ENCODE measurements at regions not wholly inside any gene's neighbourhood (a gene's known extent, or its start where the extent isn't known, plus 50 kb on each side); places are given as distances from the start of the nearest gene placed in this dataset.

DNA sequence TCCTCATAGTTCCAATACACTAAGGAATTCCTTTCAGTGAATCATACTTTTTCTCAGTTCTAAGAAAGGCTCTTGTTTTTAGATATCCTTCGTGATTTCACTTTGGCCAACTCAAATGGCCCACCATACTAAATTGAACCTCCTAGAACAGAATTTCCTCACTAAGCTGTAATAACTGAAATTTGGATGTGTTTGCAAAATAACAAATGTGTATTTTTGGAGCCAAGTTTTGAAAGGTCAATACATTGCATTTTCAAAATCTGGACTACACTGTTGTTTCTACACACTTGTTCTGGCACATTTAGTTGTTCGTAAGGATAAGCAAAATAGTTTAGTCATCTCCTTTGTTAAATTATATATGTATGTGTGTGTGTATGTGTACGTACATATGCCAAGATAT, 439.0 kb upstream of the STXBP6 start:
- no peak overlapping the region for H3K14ac ChIP-seq (ENCODE audit: low read length in 2 of 2)
- no peak overlapping the region for H2BK5ac ChIP-seq (ENCODE audit: low read depth, low read length, poor library complexity, severe bottlenecking)
- no peak overlapping the region for H3K4me3 ChIP-seq (ENCODE audit: insufficient read depth in 1 of 2, low read depth in 1 of 2, low read length in 2 of 2)
- H3K4me1 ChIP-seq (ENCODE audit: control insufficient read depth, insufficient read depth, low read depth, low read length) = no peaks in the 10 kb centered on the region
- H2AFZ ChIP-seq (ENCODE audit: low read depth, low read length) = no peak overlapping the region
- H4K8ac ChIP-seq (ENCODE audit: low read length) = no peak overlapping the region
- no peak for DNase-seq
- H3K27me3 ChIP-seq (ENCODE audit: control insufficient read depth in 1 of 2, insufficient read depth in 1 of 2, low read length in 2 of 2) = no peaks in the 10 kb centered on the region
- H4K91ac ChIP-seq (ENCODE audit: low read length) = no peak overlapping the region
- no peak overlapping the region for H2BK12ac ChIP-seq (ENCODE audit: low read length in 2 of 2)
- H3K27ac ChIP-seq (ENCODE audit: low read length, poor library complexity, severe bottlenecking) = no peak overlapping the region
- no peak overlapping the region for H3K18ac ChIP-seq (ENCODE audit: low read depth in 1 of 2, low read length in 2 of 2)
- whole genome bisulfite sequencing = no CpG with 5 or more reads among the region's 3 CpGs
- H3K23ac ChIP-seq (ENCODE audit: low read length in 2 of 2) = no peak overlapping the region
- no peaks in the 10 kb centered on the region for H3K36me3 ChIP-seq (ENCODE audit: control insufficient read depth in 1 of 2, insufficient read depth in 2 of 2, low read depth in 1 of 2, low read length in 2 of 2)
- no peak overlapping the region for H3K4ac ChIP-seq (ENCODE audit: low read depth in 1 of 2, low read length in 2 of 2)
- H2BK120ac ChIP-seq (ENCODE audit: low read depth, low read length) = no peak overlapping the region
- no peaks in the 10 kb centered on the region for H3K9me3 ChIP-seq (ENCODE audit: control insufficient read depth, low read length)
- H2BK15ac ChIP-seq (ENCODE audit: low read depth, poor library complexity, severe bottlenecking) = no peak overlapping the region
- no peaks in the 10 kb centered on the region for H3K79me1 ChIP-seq (replicated peaks; ENCODE audit: low read length, poor library complexity, severe bottlenecking)
- no peak overlapping the region for H3K4me2 ChIP-seq (ENCODE audit: low read length, poor library complexity, severe bottlenecking)
- no peak overlapping the region for H2AK5ac ChIP-seq (ENCODE audit: low read length, severe bottlenecking)
- H3K9ac ChIP-seq (ENCODE audit: low read length) = no peak overlapping the region

DNA sequence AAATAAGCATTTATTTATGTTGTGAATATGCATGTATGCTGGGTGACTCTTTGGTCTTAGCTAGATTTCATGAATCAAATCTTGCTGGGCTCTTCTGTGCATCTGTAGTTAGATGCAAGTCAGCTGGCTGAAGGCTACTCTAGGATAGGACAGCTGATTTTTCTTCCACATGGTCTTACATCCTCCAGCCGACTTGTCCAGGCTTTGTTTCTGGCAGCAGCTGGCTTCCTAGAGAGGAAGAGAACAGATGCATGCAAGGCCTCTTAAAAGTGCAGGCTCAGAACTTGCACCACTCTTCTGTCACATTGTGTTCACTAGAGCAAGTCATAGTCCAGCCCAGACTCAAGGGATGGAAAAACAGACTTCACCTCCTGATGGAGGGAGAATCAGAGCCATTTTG, 435.4 kb upstream of the STXBP6 start:
- Histone ChIP-seq H2BK12ac (ENCODE audit: low read length in 2 of 2) (no peak overlapping the region), H2BK120ac (ENCODE audit: low read depth, low read length) (no peak overlapping the region), H3K36me3 (ENCODE audit: control insufficient read depth in 1 of 2, insufficient read depth in 2 of 2, low read depth in 1 of 2, low read length in 2 of 2) (no peaks in the 10 kb centered on the region), H4K8ac (ENCODE audit: low read length) (no peak overlapping the region), H3K18ac (ENCODE audit: low read depth in 1 of 2, low read length in 2 of 2) (no peak overlapping the region), H3K4me3 (ENCODE audit: insufficient read depth in 1 of 2, low read depth in 1 of 2, low read length in 2 of 2) (no peak overlapping the region), H2BK5ac (ENCODE audit: low read depth, low read length, poor library complexity, severe bottlenecking) (no peak overlapping the region), H3K79me1 (replicated peaks; ENCODE audit: low read length, poor library complexity, severe bottlenecking) (no peaks in the 10 kb centered on the region), H3K9me3 (ENCODE audit: control insufficient read depth, low read length) (no peaks in the 10 kb centered on the region), H3K4me1 (ENCODE audit: control insufficient read depth, insufficient read depth, low read depth, low read length) (no peaks in the 10 kb centered on the region), H3K23ac (ENCODE audit: low read length in 2 of 2) (no peak overlapping the region), H3K27ac (ENCODE audit: low read length, poor library complexity, severe bottlenecking) (no peak overlapping the region), H3K9ac (ENCODE audit: low read length) (no peak overlapping the region), H3K4ac (ENCODE audit: low read depth in 1 of 2, low read length in 2 of 2) (no peak overlapping the region), H3K14ac (ENCODE audit: low read length in 2 of 2) (no peak overlapping the region), H2AK5ac (ENCODE audit: low read length, severe bottlenecking) (no peak overlapping the region), H3K27me3 (ENCODE audit: control insufficient read depth in 1 of 2, insufficient read depth in 1 of 2, low read length in 2 of 2) (no peaks in the 10 kb centered on the region), H3K4me2 (ENCODE audit: low read length, poor library complexity, severe bottlenecking) (no peak overlapping the region), H2AFZ (ENCODE audit: low read depth, low read length) (no peak overlapping the region), H2BK15ac (ENCODE audit: low read depth, poor library complexity, severe bottlenecking) (no peak overlapping the region), H4K91ac (ENCODE audit: low read length) (no peak overlapping the region)
- no peak for DNase-seq
- WGBS = 60% methylated on average over 1 of the region's 1 CpG

DNA sequence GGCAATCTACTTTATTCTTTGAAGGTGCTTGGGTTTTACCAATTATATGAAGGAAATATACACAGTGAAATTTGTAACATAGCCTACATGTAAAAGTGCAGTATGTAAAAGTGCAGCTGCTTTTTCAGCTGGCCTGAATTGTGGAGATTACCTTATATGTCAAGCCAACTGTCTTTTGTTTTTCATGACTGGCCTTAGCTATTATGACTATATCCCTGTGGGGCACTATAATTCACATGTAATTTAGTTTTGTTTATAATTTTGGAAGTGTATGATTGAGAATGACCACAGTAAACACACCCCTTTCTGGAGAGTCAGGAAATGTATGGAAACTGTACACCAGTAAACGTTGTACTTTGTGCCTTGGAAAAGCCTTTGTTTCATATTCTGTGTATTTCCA, 435.0 kb upstream of the STXBP6 start:
- H3K23ac ChIP-seq (ENCODE audit: low read length in 2 of 2) = no peak overlapping the region
- no peak overlapping the region for H3K4ac ChIP-seq (ENCODE audit: low read depth in 1 of 2, low read length in 2 of 2)
- H2BK5ac ChIP-seq (ENCODE audit: low read depth, low read length, poor library complexity, severe bottlenecking) = no peak overlapping the region
- no peak for DNase-seq
- H3K4me1 ChIP-seq (ENCODE audit: control insufficient read depth, insufficient read depth, low read depth, low read length) = no peaks in the 10 kb centered on the region
- H2BK120ac ChIP-seq (ENCODE audit: low read depth, low read length) = no peak overlapping the region
- no peak overlapping the region for H3K4me3 ChIP-seq (ENCODE audit: insufficient read depth in 1 of 2, low read depth in 1 of 2, low read length in 2 of 2)
- H3K18ac ChIP-seq (ENCODE audit: low read depth in 1 of 2, low read length in 2 of 2) = no peak overlapping the region
- H2BK15ac ChIP-seq (ENCODE audit: low read depth, poor library complexity, severe bottlenecking) = no peak overlapping the region
- no peak overlapping the region for H2AK5ac ChIP-seq (ENCODE audit: low read length, severe bottlenecking)
- no peaks in the 10 kb centered on the region for H3K79me1 ChIP-seq (replicated peaks; ENCODE audit: low read length, poor library complexity, severe bottlenecking)
- no peaks in the 10 kb centered on the region for H3K9me3 ChIP-seq (ENCODE audit: control insufficient read depth, low read length)
- H3K36me3 ChIP-seq (ENCODE audit: control insufficient read depth in 1 of 2, insufficient read depth in 2 of 2, low read depth in 1 of 2, low read length in 2 of 2) = no peaks in the 10 kb centered on the region
- H3K27ac ChIP-seq (ENCODE audit: low read length, poor library complexity, severe bottlenecking) = no peak overlapping the region
- H2BK12ac ChIP-seq (ENCODE audit: low read length in 2 of 2) = no peak overlapping the region
- no peak overlapping the region for H3K4me2 ChIP-seq (ENCODE audit: low read length, poor library complexity, severe bottlenecking)
- no CpG with 5 or more reads among the region's 1 CpG for WGBS
- no peak overlapping the region for H4K91ac ChIP-seq (ENCODE audit: low read length)
- no peaks in the 10 kb centered on the region for H3K27me3 ChIP-seq (ENCODE audit: control insufficient read depth in 1 of 2, insufficient read depth in 1 of 2, low read length in 2 of 2)
- H2AFZ ChIP-seq (ENCODE audit: low read depth, low read length) = no peak overlapping the region
- no peak overlapping the region for H3K14ac ChIP-seq (ENCODE audit: low read length in 2 of 2)
- no peak overlapping the region for H3K9ac ChIP-seq (ENCODE audit: low read length)
- H4K8ac ChIP-seq (ENCODE audit: low read length) = no peak overlapping the region

DNA sequence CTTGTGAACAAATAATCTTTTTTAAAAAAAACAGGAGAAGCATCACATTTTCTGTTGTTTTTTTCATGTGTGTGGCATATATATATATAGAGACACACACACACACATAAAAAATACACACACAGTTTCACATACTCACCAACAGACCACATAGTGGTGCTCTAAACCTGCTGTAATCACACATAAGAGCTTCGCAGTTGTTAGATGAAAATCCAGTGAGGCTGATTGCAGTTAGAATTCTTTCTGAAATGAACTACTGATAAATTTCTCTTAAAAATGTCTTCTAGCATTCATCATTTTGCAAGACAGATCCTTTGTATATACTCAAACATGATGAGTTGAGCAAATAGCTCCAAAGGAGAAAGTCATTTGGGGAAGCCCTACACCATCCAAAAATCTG, 434.3 kb upstream of the STXBP6 start:
- no peak overlapping the region for H4K91ac ChIP-seq (ENCODE audit: low read length)
- H3K79me1 ChIP-seq (replicated peaks; ENCODE audit: low read length, poor library complexity, severe bottlenecking) = no peaks in the 10 kb centered on the region
- H3K4ac ChIP-seq (ENCODE audit: low read depth in 1 of 2, low read length in 2 of 2) = no peak overlapping the region
- no peaks in the 10 kb centered on the region for H3K27me3 ChIP-seq (ENCODE audit: control insufficient read depth in 1 of 2, insufficient read depth in 1 of 2, low read length in 2 of 2)
- no peaks in the 10 kb centered on the region for H3K36me3 ChIP-seq (ENCODE audit: control insufficient read depth in 1 of 2, insufficient read depth in 2 of 2, low read depth in 1 of 2, low read length in 2 of 2)
- H2BK120ac ChIP-seq (ENCODE audit: low read depth, low read length) = no peak overlapping the region
- no peak overlapping the region for H2BK5ac ChIP-seq (ENCODE audit: low read depth, low read length, poor library complexity, severe bottlenecking)
- no peak overlapping the region for H3K14ac ChIP-seq (ENCODE audit: low read length in 2 of 2)
- H3K4me2 ChIP-seq (ENCODE audit: low read length, poor library complexity, severe bottlenecking) = no peak overlapping the region
- H2AK5ac ChIP-seq (ENCODE audit: low read length, severe bottlenecking) = no peak overlapping the region
- H3K18ac ChIP-seq (ENCODE audit: low read depth in 1 of 2, low read length in 2 of 2) = no peak overlapping the region
- no peak overlapping the region for H2AFZ ChIP-seq (ENCODE audit: low read depth, low read length)
- no peak for DNase-seq
- no peak overlapping the region for H3K27ac ChIP-seq (ENCODE audit: low read length, poor library complexity, severe bottlenecking)
- WGBS = no CpG with 5 or more reads among the region's 1 CpG
- no peaks in the 10 kb centered on the region for H3K9me3 ChIP-seq (ENCODE audit: control insufficient read depth, low read length)
- no peak overlapping the region for H2BK12ac ChIP-seq (ENCODE audit: low read length in 2 of 2)
- no peaks in the 10 kb centered on the region for H3K4me1 ChIP-seq (ENCODE audit: control insufficient read depth, insufficient read depth, low read depth, low read length)
- H3K23ac ChIP-seq (ENCODE audit: low read length in 2 of 2) = no peak overlapping the region
- H3K4me3 ChIP-seq (ENCODE audit: insufficient read depth in 1 of 2, low read depth in 1 of 2, low read length in 2 of 2) = no peak overlapping the region
- H2BK15ac ChIP-seq (ENCODE audit: low read depth, poor library complexity, severe bottlenecking) = no peak overlapping the region
- H3K9ac ChIP-seq (ENCODE audit: low read length) = no peak overlapping the region
- no peak overlapping the region for H4K8ac ChIP-seq (ENCODE audit: low read length)

Data from mesenchymal stem cell (in vitro differentiated cells and primary cell).